ENCODE measurements at regions not wholly inside any gene's neighbourhood (a gene's known extent, or its start where the extent isn't known, plus 50 kb on each side); places are given as distances from the start of the nearest gene placed in this dataset.

DNA sequence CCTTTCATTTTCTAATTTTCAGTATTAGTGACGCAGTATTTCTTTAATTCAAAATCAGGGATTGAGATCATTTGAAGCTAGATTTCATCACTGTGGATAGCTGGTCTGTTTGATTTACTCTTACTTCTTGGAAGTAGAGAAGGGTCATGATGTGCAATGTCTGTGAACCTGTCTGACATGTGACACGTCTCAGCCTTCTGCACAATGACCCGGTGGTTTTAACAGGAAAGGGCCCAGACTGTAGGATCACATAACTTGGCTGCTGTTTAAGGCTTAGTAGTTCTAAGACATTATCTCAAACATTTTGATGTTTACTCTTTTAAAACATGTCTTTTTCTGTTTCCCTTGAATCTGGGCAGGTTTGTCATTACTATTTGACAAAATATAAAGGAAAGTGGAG lies 823.3 kb upstream of the NUDT12 start:
- no peak for ATAC-seq
- intact Hi-C loops (cut with micrococcal nuclease), result no loop called here
- TF ChIP-seq, protein P1, sequence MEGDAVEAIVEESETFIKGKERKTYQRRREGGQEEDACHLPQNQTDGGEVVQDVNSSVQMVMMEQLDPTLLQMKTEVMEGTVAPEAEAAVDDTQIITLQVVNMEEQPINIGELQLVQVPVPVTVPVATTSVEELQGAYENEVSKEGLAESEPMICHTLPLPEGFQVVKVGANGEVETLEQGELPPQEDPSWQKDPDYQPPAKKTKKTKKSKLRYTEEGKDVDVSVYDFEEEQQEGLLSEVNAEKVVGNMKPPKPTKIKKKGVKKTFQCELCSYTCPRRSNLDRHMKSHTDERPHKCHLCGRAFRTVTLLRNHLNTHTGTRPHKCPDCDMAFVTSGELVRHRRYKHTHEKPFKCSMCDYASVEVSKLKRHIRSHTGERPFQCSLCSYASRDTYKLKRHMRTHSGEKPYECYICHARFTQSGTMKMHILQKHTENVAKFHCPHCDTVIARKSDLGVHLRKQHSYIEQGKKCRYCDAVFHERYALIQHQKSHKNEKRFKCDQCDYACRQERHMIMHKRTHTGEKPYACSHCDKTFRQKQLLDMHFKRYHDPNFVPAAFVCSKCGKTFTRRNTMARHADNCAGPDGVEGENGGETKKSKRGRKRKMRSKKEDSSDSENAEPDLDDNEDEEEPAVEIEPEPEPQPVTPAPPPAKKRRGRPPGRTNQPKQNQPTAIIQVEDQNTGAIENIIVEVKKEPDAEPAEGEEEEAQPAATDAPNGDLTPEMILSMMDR (IDR thresholded peaks at IDR 0.05), result no peak
- H3K4me1 ChIP-seq (ENCODE audit: control insufficient read depth, insufficient read depth, low read length), result no peaks in the 10 kb centered on the region
- no peak overlapping the region for H3K4me3 ChIP-seq (ENCODE audit: low read length)
- Mint-ChIP-seq H3K4me1 (no peaks in the 10 kb centered on the region), H3K27me3 (ENCODE audit: low read depth in 2 of 2) (no peaks in the 10 kb centered on the region), H3K4me3 (no peak overlapping the region), H3K9me3 (peaks cover 22 to 29% of the 10 kb centered on the region in 2 donors), H3K36me3 (peaks cover 13% of the 10 kb centered on the region), H3K27ac (no peak overlapping the region)
- no peaks in the 10 kb centered on the region for H3K36me3 ChIP-seq (ENCODE audit: control insufficient read depth, insufficient read depth, low read length)
- peaks cover 3% of the 10 kb centered on the region for H3K9me3 ChIP-seq (ENCODE audit: control insufficient read depth, insufficient read depth, low read length)
- no peak overlapping the region for H3K27ac ChIP-seq (ENCODE audit: low read length)
- no peak for DNase-seq
- no peaks in the 10 kb centered on the region for H3K27me3 ChIP-seq (ENCODE audit: control insufficient read depth, insufficient read depth, low read length)
- WGBS (ENCODE audit: insufficient coverage), result 65% methylated on average over 2 of the region's 3 CpGs

DNA sequence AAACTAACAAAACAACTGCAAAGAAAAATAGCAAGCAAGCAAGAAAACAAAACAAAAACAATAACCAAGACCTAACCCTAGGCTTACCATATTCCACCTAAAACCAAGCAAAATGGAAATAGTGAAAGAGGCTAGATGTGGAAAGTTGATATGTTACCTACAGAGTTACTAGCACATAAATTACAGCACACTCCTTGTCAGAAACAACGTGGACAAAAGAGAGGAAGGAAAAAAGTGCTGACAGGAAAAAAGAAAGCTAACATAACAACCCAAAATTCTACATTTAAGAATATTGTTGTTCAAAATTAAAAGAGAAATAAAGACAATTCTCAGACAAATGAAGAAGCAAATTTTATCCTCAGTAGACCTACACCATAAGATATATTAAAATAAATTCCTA lies 812.8 kb upstream of the NUDT12 start:
- Histone ChIP-seq H3K4me1 (ENCODE audit: control insufficient read depth, insufficient read depth, low read length) (no peaks in the 10 kb centered on the region), H3K9me3 (ENCODE audit: control insufficient read depth, insufficient read depth, low read length) (peaks cover 4% of the 10 kb centered on the region), H3K27ac (ENCODE audit: low read length) (no peak overlapping the region), H3K27me3 (ENCODE audit: control insufficient read depth, insufficient read depth, low read length) (no peaks in the 10 kb centered on the region), H3K36me3 (ENCODE audit: control insufficient read depth, insufficient read depth, low read length) (no peaks in the 10 kb centered on the region), H3K4me3 (ENCODE audit: low read length) (no peak overlapping the region)
- no peaks in the 10 kb centered on the region for H3K27me3 Mint-ChIP-seq (ENCODE audit: low read depth in 2 of 2)
- no peak overlapping the region for H3K4me3 Mint-ChIP-seq
- H3K9me3 Mint-ChIP-seq, result peaks cover 8 to 13% of the 10 kb centered on the region in 2 donors
- H3K27ac Mint-ChIP-seq, result no peak overlapping the region
- TF ChIP-seq, protein P1 (IDR thresholded peaks at IDR 0.05), result no peak
- H3K36me3 Mint-ChIP-seq, result no peaks in the 10 kb centered on the region
- no peak for ATAC-seq
- no CpG with 5 or more reads among the region's 1 CpG for WGBS (ENCODE audit: insufficient coverage)
- no peaks in the 10 kb centered on the region for H3K4me1 Mint-ChIP-seq
- DNase-seq, result no peak
- intact Hi-C loops (cut with micrococcal nuclease), result no loop called here

DNA sequence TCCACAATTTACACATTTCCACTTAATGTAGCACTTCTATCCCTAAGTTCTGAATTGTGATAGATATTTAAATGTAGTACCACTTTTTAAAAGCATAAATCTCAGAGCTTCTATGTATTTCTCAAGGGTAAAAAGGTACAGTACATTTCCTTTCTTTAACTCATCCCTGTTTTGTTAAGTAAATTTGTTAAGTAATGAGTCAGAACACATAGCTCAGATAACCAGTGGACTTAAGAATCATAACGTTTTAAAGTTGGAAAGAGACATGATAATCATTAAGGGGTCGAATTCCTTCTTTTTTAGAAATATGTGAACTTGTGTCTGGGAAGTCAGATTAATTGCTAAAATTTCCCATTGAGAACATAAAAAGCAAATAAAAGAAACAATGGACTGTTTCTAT lies 810.2 kb upstream of the NUDT12 start:
- no peak for ATAC-seq
- Histone ChIP-seq H3K27me3 (ENCODE audit: control insufficient read depth, insufficient read depth, low read length) (no peaks in the 10 kb centered on the region), H3K27ac (ENCODE audit: low read length) (no peak overlapping the region), H3K36me3 (ENCODE audit: control insufficient read depth, insufficient read depth, low read length) (no peaks in the 10 kb centered on the region), H3K9me3 (ENCODE audit: control insufficient read depth, insufficient read depth, low read length) (peaks cover 4% of the 10 kb centered on the region), H3K4me3 (ENCODE audit: low read length) (no peak overlapping the region), H3K4me1 (ENCODE audit: control insufficient read depth, insufficient read depth, low read length) (no peaks in the 10 kb centered on the region)
- DNase-seq, result no peak
- Mint-ChIP-seq H3K36me3 (no peaks in the 10 kb centered on the region), H3K9me3 (peaks cover 10 to 17% of the 10 kb centered on the region in 2 donors), H3K4me3 (no peak overlapping the region), H3K27me3 (ENCODE audit: low read depth in 2 of 2) (no peaks in the 10 kb centered on the region), H3K4me1 (no peaks in the 10 kb centered on the region), H3K27ac (no peak overlapping the region)
- TF ChIP-seq, protein P1 (IDR thresholded peaks at IDR 0.05), result no peak
- 68% methylated on average over 2 of the region's 2 CpGs for WGBS (ENCODE audit: insufficient coverage)
- intact Hi-C loops (cut with micrococcal nuclease), result no loop called here

GRCh38 chr5:104372376-104372775 lies 809.8 kb upstream of the NUDT12 start:
- Histone ChIP-seq H3K9me3 (ENCODE audit: control insufficient read depth, insufficient read depth, low read length) (peaks cover 4% of the 10 kb centered on the region), H3K27me3 (ENCODE audit: control insufficient read depth, insufficient read depth, low read length) (no peaks in the 10 kb centered on the region), H3K4me1 (ENCODE audit: control insufficient read depth, insufficient read depth, low read length) (no peaks in the 10 kb centered on the region), H3K36me3 (ENCODE audit: control insufficient read depth, insufficient read depth, low read length) (no peaks in the 10 kb centered on the region), H3K4me3 (ENCODE audit: low read length) (no peak overlapping the region), H3K27ac (ENCODE audit: low read length) (no peak overlapping the region)
- intact Hi-C loops (cut with micrococcal nuclease), result no loop called here
- Mint-ChIP-seq H3K4me1 (no peaks in the 10 kb centered on the region), H3K36me3 (no peaks in the 10 kb centered on the region), H3K27ac (no peak overlapping the region), H3K4me3 (no peak overlapping the region), H3K9me3 (peaks cover 10 to 17% of the 10 kb centered on the region in 2 donors), H3K27me3 (ENCODE audit: low read depth in 2 of 2) (no peaks in the 10 kb centered on the region)
- ATAC-seq, result no peak
- no peak for DNase-seq
- 17% methylated on average over 10 of the region's 10 CpGs for WGBS (ENCODE audit: insufficient coverage)
- TF ChIP-seq, protein P1 (IDR thresholded peaks at IDR 0.05), result no peak

All from natural killer cell (primary cell).